ENCODE measurements at regions not wholly inside any gene's neighbourhood (a gene's known extent, or its start where the extent isn't known, plus 50 kb on each side); places are given as distances from the start of the nearest gene placed in this dataset.

DNA sequence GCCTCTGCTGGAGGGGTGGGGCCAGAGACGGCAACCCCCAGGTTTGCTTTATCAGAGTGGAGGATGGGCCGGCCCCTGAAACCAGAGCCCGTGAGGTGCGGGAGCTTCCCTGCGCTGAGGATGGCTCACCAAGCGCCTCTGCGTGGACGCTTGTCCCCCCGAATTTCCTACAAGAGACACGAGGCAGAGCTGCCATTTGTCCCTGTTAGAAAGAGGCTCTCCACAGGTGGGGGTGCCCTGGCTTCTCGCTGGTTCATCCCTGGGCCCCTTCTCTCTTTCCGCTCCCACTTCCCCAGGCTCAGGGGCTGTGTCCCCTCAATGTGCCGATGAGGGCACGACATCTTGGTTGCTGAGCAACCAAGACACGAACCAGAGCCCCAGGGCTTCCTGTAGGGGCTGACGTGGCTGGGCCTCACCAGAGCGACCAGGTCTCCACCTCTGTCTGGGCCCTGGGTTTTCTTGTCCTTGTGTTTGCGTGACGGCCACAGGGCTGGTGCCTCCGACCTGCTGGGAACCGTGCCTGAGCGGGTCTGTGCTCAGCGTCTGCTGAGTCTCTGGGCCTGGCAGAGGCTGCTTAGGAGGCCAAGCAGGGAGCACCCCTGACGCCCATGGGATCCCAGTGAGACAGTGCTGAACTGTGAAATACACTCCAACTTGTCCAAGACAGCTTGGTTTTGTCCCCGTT is 119.6 kb upstream of the COL5A1 start:
- POLR2A ChIA-PET = no interaction called here
- CTCF ChIA-PET = no interaction called here
- no peak for DNase-seq (ENCODE audit: extremely low spot score)
- TF ChIP-seq, protein P1, sequence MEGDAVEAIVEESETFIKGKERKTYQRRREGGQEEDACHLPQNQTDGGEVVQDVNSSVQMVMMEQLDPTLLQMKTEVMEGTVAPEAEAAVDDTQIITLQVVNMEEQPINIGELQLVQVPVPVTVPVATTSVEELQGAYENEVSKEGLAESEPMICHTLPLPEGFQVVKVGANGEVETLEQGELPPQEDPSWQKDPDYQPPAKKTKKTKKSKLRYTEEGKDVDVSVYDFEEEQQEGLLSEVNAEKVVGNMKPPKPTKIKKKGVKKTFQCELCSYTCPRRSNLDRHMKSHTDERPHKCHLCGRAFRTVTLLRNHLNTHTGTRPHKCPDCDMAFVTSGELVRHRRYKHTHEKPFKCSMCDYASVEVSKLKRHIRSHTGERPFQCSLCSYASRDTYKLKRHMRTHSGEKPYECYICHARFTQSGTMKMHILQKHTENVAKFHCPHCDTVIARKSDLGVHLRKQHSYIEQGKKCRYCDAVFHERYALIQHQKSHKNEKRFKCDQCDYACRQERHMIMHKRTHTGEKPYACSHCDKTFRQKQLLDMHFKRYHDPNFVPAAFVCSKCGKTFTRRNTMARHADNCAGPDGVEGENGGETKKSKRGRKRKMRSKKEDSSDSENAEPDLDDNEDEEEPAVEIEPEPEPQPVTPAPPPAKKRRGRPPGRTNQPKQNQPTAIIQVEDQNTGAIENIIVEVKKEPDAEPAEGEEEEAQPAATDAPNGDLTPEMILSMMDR (IDR thresholded peaks at IDR 0.05; ENCODE audit: control extremely low read depth, extremely low read depth, low read depth, missing control alignments) = no peak

DNA sequence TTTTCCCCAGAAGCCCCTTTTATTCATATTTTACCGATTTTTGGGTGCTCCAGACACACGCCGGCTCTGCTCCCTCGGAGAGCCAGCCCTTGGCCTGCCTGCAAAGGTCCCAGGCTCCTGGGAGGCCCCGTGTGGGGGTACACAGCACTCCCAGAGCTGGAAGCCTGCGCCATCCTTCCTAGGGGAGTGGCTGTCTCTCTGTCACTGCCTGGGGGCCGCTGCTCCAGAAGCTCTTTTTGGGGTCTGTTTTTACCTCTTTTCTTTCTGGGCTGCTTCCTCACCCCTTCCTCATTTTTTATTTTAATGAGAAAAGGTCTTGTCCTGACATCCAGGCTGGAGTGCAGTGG is 119.1 kb upstream of the COL5A1 start:
- DNase-seq (ENCODE audit: extremely low spot score) = no peak
- ChIA-PET CTCF (no interaction called here), POLR2A (no interaction called here)
- TF ChIP-seq, protein P1 (IDR thresholded peaks at IDR 0.05; ENCODE audit: control extremely low read depth, extremely low read depth, low read depth, missing control alignments) = no peak

DNA sequence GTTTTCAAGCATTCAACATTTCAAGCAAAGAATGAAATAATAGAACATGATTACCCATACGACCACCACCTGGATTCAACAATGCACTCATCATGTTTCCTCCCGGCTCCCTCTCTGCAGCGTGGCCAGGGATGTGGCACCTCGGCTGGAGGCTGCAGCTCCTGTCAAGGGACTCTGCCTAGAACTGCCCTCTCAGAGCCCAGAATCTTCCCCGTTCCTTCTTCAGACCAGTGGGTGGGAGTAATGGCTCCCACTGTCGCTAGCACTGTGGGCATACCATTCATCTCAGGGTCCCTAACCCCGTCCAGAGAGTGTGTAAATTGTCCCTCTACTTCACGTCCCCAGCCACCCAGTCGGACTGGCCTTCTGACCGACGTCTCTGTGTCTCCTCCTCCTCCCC is 118.6 kb upstream of the COL5A1 start:
- DNase-seq (ENCODE audit: extremely low spot score) = no peak
- ChIA-PET CTCF (no interaction called here), POLR2A (no interaction called here)
- TF ChIP-seq, protein P1 (IDR thresholded peaks at IDR 0.05; ENCODE audit: control extremely low read depth, extremely low read depth, low read depth, missing control alignments) = no peak

DNA sequence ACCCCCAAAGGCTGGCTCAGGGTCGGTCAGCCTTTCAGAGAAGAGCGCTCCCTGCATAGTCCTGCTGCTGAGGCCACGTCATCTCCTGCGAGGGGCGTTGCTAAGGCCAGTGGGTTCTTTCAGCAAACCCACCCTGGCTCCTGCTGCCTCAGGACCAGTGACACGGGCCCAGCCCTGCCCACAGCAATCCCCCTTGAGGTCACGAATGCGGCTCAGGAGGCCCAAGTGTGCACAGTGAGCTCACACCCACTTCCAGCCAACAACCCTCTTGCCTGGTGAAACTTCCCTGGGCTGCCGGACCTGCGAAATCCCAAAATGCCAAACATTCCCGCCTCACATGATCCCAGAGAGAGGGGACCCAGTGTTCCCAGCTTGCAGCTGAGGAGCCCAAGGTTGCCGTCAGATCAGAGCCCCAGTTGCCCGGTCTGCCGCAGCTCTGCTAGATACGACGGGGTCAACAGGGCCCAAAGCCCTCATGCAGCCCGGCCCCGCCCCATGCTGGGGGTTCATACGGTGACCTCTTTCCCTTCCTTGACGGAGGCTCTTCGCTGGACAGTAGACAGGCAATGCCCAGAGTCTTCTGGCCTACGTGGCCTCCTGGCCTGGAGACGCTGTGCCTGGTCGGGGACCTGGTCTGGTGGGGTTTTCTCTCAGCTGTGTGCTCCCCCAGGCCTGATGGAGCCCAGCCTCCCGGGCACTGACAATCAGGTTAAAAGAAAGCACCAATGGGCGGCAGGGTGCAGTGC is 116.4 kb upstream of the COL5A1 start:
- ChIA-PET CTCF (no interaction called here), POLR2A (no interaction called here)
- DNase-seq (ENCODE audit: extremely low spot score) = no peak
- TF ChIP-seq, protein P1 (IDR thresholded peaks at IDR 0.05; ENCODE audit: control extremely low read depth, extremely low read depth, low read depth, missing control alignments) = no peak

DNA sequence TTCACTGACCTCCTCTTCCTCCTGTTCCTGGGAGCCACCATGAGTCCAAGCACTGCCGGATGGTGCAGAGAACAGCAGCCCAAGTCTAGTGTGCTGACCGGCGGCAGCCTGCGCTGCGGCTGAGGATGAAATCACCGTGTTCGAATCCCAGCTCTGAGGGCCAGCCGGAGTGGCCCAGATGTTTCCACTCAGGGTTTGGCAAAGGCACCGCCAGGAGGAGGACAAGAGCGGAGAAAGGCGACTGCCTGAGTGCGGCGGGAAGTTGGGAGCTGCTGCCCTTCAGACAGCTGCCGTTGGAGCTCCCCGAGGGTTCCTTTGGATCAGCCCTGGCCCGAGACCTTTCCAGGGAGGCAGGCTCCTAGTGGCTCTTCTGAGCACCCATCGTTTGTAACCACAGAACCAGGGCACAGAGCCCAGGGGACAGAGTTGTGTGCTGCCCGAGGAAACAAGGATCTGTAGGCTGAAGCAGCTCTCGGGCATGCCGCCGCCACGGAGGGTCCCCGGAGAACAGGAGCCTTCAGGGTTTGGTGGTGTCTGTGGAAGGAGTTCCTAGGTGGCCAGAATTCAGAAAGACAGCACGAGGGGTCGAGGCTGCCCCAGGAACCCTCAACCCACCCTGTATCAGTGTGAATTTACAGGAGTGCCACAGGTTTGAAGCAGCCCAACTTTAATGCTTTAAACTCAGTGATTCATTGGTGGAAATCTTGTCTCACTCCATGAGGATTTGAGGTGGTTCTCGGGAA is 115.6 kb upstream of the COL5A1 start:
- POLR2A ChIA-PET = no interaction called here
- DNase-seq (ENCODE audit: extremely low spot score) = no peak
- CTCF ChIA-PET = no interaction called here
- TF ChIP-seq, protein P1 (IDR thresholded peaks at IDR 0.05; ENCODE audit: control extremely low read depth, extremely low read depth, low read depth, missing control alignments) = no peak

DNA sequence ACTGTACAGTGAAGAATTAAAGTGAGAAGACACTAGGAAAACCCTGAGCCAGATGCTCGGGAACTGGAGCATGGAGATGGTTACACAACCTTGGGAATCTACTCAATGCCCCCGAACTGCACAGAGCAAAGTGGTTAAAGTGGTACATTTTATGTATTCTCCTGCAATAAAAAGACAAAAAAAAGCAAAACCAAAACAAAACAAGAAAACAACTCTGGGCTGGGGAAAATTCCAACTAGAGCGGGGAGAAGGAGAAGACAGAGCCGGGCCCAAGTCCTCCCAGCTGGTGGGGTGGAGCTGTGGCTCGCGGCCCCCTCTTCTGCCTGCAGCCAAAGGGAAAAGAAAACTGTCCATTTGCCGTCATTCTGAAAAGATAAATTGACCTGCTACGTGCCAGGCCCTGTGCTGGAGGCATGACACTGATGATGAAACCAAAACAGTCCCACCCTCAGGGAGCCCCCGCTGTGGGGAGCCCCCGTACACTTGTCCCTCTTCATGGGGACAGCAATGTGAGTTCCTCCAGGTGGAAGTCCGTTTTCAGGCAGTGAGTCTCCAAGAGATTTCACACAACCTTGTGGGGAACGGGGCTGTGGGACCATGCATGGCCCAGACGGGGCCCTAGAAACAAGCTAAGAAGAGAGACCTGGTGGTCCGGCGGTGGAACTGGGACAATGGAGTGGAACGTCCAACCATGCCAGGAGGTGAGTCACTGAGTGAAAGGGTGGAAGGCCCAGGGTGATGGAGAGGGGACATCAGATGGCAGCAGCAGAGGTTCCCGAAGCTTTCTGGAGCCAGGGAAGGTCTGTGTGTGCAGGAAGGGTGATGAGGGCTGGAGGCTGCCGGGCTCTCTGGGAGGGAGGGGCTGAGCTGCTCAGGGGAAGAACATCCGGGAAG is 114.8 kb upstream of the COL5A1 start:
- DNase-seq (ENCODE audit: extremely low spot score) = no peak
- ChIA-PET POLR2A (no interaction called here), CTCF (no interaction called here)
- TF ChIP-seq, protein P1 (IDR thresholded peaks at IDR 0.05; ENCODE audit: control extremely low read depth, extremely low read depth, low read depth, missing control alignments) = no peak
